OCI-LY7 (cell line): ENCODE measurements at regions not wholly inside any gene's neighbourhood (a gene's known extent, or its start where the extent isn't known, plus 50 kb on each side); places are given as distances from the start of the nearest gene placed in this dataset.

ENCODE experiments used
- BruUV-seq: library from RNA; stranded (reverse); fragments of 400-500 nt; replicated peaks from 2 replicates; lab custom pipeline; 2021; lab: Mats Ljungman, UMichigan
- CTCF ChIA-PET: fragments of 300-600 bp; sonication (Branson Sonifier 250); formaldehyde crosslinking; loops from one replicate; lab custom pipeline; 2022; ENCODE audit warnings: antibody characterized with exemption; ENCODE audit not compliant: unreplicated experiment; lab: Charles Lee
- POLR2A ChIA-PET: fragments of 300-600 bp; sonication (Branson Sonifier 250); formaldehyde crosslinking; loops from one replicate; lab custom pipeline; 2022; ENCODE audit warnings: antibody characterized with exemption; lab: Charles Lee
- DNase-seq: peaks from one replicate; pipeline ENCODE4 v3.0.0-alpha.2; 2015; ENCODE audit warnings: low spot score
- H2AFZ ChIP-seq: fragments of 200-600 bp; sonication (generic), shearing (Covaris generic); 2 replicates; pipeline ENCODE4 v1.6.1; 2014; ENCODE audit warnings: mild to moderate bottlenecking, antibody characterized with exemption, low read length, moderate library complexity
- H3K27ac ChIP-seq: fragments of 200-600 bp; sonication (generic); 2 replicates; pipeline ENCODE4 v1.5.1; 2014; ENCODE audit warnings: mixed run types, low read depth, mild to moderate bottlenecking, moderate library complexity, low read length, inconsistent platforms; ENCODE audit not compliant: poor library complexity, severe bottlenecking
- H3K36me3 ChIP-seq: fragments of 200-600 bp; sonication (generic); 2 replicates; pipeline ENCODE4 v1.6.1; 2014; ENCODE audit warnings: mild to moderate bottlenecking, antibody characterized with exemption, low read length, moderate library complexity, mixed read lengths; ENCODE audit not compliant: insufficient read depth
- H3K4me1 ChIP-seq: fragments of 200-600 bp; sonication (generic); 2 replicates; pipeline ENCODE4 v1.5.1; 2014; ENCODE audit warnings: mild to moderate bottlenecking, low read length; ENCODE audit not compliant: insufficient read depth, poor library complexity, severe bottlenecking
- H3K4me2 ChIP-seq: fragments of 200-600 bp; sonication (generic); 2 replicates; pipeline ENCODE4 v1.6.1; 2014; ENCODE audit warnings: mild to moderate bottlenecking, low read length
- H3K4me3 ChIP-seq: fragments of 200-600 bp; sonication (generic); 2 replicates; pipeline ENCODE4 v1.5.1; 2014; ENCODE audit warnings: mild to moderate bottlenecking, low read depth, low read length; ENCODE audit not compliant: poor library complexity, severe bottlenecking
- H3K79me2 ChIP-seq: fragments of 200-600 bp; sonication (generic); 2 replicates; pipeline ENCODE4 v1.6.1; 2016; ENCODE audit warnings: low read depth, mild to moderate bottlenecking, low read length, moderate library complexity, mixed read lengths; ENCODE audit not compliant: insufficient read depth
- H3K9me2 ChIP-seq: fragments of 200-600 bp; sonication (generic); 2 replicates; pipeline ENCODE4 v1.6.1; 2016; ENCODE audit warnings: mild to moderate bottlenecking, low read length, mixed read lengths; ENCODE audit not compliant: insufficient read depth
- H3K9me3 ChIP-seq: fragments of 200-600 bp; sonication (generic); 2 replicates; pipeline ENCODE4 v1.6.1; 2014; ENCODE audit warnings: mild to moderate bottlenecking, mixed run types, low read length, mixed read lengths
- H4K20me1 ChIP-seq: fragments of 200-600 bp; sonication (generic); 2 replicates; pipeline ENCODE4 v1.6.1; 2014; ENCODE audit warnings: mild to moderate bottlenecking, antibody characterized with exemption, low read length, moderate library complexity, mixed read lengths; ENCODE audit not compliant: insufficient read depth
- EZH2phosphoT487 ChIP-seq: fragments of 200-600 bp; sonication (generic); IDR thresholded peaks from 2 replicates; pipeline ENCODE4 v1.6.1; 2018; ENCODE audit warnings: low read depth, borderline replicate concordance, mild to moderate bottlenecking, mixed run types, antibody characterized with exemption, low read length, moderate library complexity, mixed read lengths
- intact Hi-C: fragments of 100-400 bp; cut with micrococcal nuclease; formaldehyde crosslinking; loops from one replicate; pipeline ENCODE4 v1.10.0; 2022; ENCODE audit not compliant: unreplicated experiment
- TF ChIP-seq, protein P1 (sequence below): fragments of 200-600 bp; sonication (generic); conservative IDR thresholded peaks from 2 replicates; pipeline ENCODE4 v1.5.1; 2014; ENCODE audit warnings: mild to moderate bottlenecking, antibody characterized with exemption, low read length, moderate library complexity, mixed read lengths

DNA sequence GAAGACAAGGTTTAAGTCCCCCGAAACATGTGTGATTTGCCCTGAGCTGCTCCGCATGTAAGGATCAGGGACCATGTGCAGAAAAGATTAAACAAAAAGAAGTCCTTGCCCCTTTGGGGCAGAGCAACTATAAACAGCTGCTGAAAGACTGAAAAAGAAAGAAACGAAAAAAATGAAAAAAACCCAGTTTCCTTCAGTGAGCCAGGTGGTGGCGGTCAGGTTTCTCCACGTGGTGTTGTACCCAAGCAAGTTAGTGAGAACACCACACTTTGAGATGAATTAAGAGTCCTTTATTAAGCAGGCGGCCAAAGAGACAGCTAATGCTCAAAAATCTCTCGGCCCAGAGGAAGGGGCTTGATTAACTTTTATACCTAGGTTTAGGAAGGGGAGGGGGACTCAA, 404.9 kb upstream of the SYT4 start:
- Histone ChIP-seq H3K4me2 (no peak overlapping the region), H3K9me2 (no peaks in the 10 kb centered on the region), H2AFZ (no peak overlapping the region), H3K36me3 (no peaks in the 10 kb centered on the region), H3K4me3 (no peak overlapping the region), H3K4me1 (no peaks in the 10 kb centered on the region), H4K20me1 (no peaks in the 10 kb centered on the region), H3K9me3 (no peaks in the 10 kb centered on the region), H3K79me2 (no peaks in the 10 kb centered on the region), H3K27ac (no peak overlapping the region)
- no TSS peak for BruUV-seq
- intact Hi-C loops = no loop called here
- POLR2A ChIA-PET = no interaction called here
- TF ChIP-seq, protein P1, sequence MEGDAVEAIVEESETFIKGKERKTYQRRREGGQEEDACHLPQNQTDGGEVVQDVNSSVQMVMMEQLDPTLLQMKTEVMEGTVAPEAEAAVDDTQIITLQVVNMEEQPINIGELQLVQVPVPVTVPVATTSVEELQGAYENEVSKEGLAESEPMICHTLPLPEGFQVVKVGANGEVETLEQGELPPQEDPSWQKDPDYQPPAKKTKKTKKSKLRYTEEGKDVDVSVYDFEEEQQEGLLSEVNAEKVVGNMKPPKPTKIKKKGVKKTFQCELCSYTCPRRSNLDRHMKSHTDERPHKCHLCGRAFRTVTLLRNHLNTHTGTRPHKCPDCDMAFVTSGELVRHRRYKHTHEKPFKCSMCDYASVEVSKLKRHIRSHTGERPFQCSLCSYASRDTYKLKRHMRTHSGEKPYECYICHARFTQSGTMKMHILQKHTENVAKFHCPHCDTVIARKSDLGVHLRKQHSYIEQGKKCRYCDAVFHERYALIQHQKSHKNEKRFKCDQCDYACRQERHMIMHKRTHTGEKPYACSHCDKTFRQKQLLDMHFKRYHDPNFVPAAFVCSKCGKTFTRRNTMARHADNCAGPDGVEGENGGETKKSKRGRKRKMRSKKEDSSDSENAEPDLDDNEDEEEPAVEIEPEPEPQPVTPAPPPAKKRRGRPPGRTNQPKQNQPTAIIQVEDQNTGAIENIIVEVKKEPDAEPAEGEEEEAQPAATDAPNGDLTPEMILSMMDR = no peak
- TF ChIP-seq EZH2phosphoT487 = no peak
- CTCF ChIA-PET = no interaction called here
- no peak for DNase-seq

DNA sequence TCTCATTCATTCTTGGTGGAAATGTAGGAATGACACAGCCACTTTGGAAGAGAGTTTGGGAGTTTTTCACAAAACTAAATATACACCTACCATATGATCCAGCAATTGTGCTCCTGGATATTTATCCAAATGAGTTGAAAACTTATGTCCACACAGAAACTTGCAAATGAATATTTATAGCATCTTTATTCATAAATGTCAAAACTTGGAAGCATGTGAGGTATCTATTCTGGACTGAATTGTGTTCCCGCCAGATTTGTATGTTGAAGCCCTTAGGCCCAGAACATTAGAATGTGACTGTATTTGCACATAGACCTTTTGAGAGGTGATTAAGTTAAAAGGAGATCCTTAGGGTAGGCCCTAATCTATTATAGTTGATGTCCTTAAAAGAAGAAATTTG, 409.4 kb upstream of the SYT4 start:
- H3K36me3 ChIP-seq = no peaks in the 10 kb centered on the region
- DNase-seq = no peak
- TF ChIP-seq, protein P1 = no peak
- TF ChIP-seq EZH2phosphoT487 = no peak
- H3K9me3 ChIP-seq = no peaks in the 10 kb centered on the region
- intact Hi-C loops = no loop called here
- POLR2A ChIA-PET = no interaction called here
- CTCF ChIA-PET = no interaction called here
- H3K4me1 ChIP-seq = no peaks in the 10 kb centered on the region
- H2AFZ ChIP-seq = no peak overlapping the region
- no peaks in the 10 kb centered on the region for H4K20me1 ChIP-seq
- H3K27ac ChIP-seq = no peak overlapping the region
- no TSS peak for BruUV-seq
- no peaks in the 10 kb centered on the region for H3K79me2 ChIP-seq
- H3K9me2 ChIP-seq = no peaks in the 10 kb centered on the region
- no peak overlapping the region for H3K4me3 ChIP-seq
- H3K4me2 ChIP-seq = no peak overlapping the region

DNA sequence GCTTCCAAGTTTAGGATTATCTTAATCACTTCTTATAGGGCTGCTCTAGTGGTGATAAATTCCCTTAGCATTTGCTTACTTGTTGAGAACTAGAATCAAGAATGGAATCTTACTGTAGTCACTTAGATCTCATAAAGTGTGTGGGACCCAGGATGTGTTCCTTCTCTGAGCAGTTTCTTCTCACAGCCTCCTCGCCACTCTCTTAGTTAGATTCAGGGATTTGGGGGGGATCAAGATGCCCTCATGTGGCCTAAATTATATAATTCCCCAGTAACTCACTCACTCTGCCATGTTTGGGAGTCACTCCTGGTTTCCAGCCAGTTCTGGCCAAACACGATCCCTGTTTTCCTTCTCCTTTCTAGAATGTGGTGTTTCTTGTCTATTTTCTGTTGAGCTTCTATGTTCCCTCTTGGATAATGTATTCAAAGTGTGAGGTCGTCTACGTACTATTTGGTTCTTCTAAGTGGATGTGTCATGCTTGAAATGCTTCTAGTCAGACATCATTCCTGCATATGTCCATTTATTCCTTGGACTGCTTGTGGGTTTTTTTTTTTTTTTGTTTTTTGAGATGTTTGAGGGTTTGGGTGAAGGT, 414.9 kb upstream of the SYT4 start:
- no peaks in the 10 kb centered on the region for H4K20me1 ChIP-seq
- CTCF ChIA-PET = no interaction called here
- intact Hi-C loops = no loop called here

More for the DNA sequence above, 414.9 kb upstream of the SYT4 start:
- no peaks in the 10 kb centered on the region for H3K9me3 ChIP-seq
- DNase-seq = no peak
- TF ChIP-seq, protein P1 = no peak
- no peak for TF ChIP-seq EZH2phosphoT487
- no peaks in the 10 kb centered on the region for H3K79me2 ChIP-seq
- H3K9me2 ChIP-seq = no peaks in the 10 kb centered on the region
- BruUV-seq = no TSS peak
- no peak overlapping the region for H3K4me2 ChIP-seq
- no peaks in the 10 kb centered on the region for H3K36me3 ChIP-seq
- POLR2A ChIA-PET = interaction anchor here (0.6 kb wide), 1 partner anchor 17 kb away, joined by 3 read pairs; no protein-coding TSS in a partner anchor
- H2AFZ ChIP-seq = no peak overlapping the region
- no peaks in the 10 kb centered on the region for H3K4me1 ChIP-seq
- H3K4me3 ChIP-seq = no peak overlapping the region
- no peak overlapping the region for H3K27ac ChIP-seq
